Stimulated activated effector memory CD8-positive, alpha-beta T cell treated with anti-CD3 and anti-CD28 coated beads, Interleukin-12 subunit alpha, Interleukin-12 subunit beta, amount 100 ng/mL, for 72 hours (primary cell): ENCODE measurements at regions not wholly inside any gene's neighbourhood (a gene's known extent, or its start where the extent isn't known, plus 50 kb on each side); places are given as distances from the start of the nearest gene placed in this dataset.
"Not testable (repeated sequence)": the region's sequence is repeated elsewhere in the genome, so short reads cannot be mapped to it uniquely, and the experiment has no call there.

Source experiments
- ATAC-seq: fragments of 150-1000 bp; cut with Tn5 transposase; 2 replicates; pipeline ENCODE4 v1.10.0; 2021
- DNase-seq, 2 donors: peaks; one replicate each; pipeline ENCODE4 v3.0.0; 2021 to 2022; ENCODE audit warnings: low spot score in 2 of 2
- H3K27ac Mint-ChIP-seq: one replicate; pipeline ENCODE4 v1.8.0; 2022; ENCODE audit warnings: mild to moderate bottlenecking, mixed read lengths
- H3K36me3 Mint-ChIP-seq: one replicate; pipeline ENCODE4 v1.8.0; 2022; ENCODE audit warnings: mild to moderate bottlenecking, mixed read lengths
- H3K4me1 Mint-ChIP-seq: one replicate; pipeline ENCODE4 v1.8.0; 2022; ENCODE audit warnings: mixed read lengths
- H3K4me3 Mint-ChIP-seq: one replicate; pipeline ENCODE4 v1.8.0; 2022; ENCODE audit warnings: mild to moderate bottlenecking, mixed read lengths
- H3K9me3 Mint-ChIP-seq: one replicate; pipeline ENCODE4 v1.8.0; 2022; ENCODE audit warnings: mixed read lengths

DNA sequence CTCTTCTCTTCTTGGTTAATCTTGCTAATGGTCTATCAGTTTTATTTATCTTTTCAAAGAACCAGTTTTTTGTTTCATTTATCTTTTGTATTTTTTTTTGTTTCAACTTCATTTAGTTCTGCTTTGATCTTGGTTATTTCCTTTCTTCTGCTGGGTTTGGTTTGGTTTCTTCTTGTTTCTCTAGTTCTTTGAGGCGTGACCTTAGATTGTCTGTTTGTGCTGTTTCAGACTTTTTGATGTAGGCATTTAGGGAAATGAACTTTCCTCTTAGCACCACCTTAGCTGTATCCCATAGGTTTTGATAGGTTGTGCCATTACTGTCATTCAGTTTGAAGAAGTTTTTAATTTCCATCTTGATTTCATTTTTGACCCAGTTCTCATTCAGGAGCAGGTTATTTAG lies 107.0 kb upstream of the S1PR3 start:
- not testable (repeated sequence) for ATAC-seq, DNase-seq, H3K9me3 Mint-ChIP-seq, H3K4me1 Mint-ChIP-seq, H3K4me3 Mint-ChIP-seq, H3K27ac Mint-ChIP-seq, H3K36me3 Mint-ChIP-seq

DNA sequence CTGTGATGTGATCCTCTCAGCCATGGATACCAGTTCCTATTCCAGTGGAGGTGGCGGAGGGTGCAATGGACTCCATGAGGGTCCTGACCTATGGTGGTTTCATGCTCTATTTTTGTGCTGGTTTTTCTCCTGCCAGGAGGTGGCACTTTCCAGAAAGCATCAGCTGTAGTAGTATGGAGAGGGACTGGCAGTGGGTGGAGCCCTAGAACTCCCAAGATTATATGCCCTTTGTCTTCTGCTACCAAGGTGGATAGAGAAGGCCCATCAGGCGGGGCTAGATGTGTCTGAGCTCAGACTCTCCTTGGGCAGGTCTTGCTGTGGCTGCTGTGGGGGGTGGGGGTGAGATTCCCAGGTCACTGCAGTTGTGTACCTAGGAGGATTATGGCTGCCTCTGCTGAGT lies 104.5 kb upstream of the S1PR3 start:
- not testable (repeated sequence) for H3K36me3 Mint-ChIP-seq, H3K9me3 Mint-ChIP-seq, H3K4me3 Mint-ChIP-seq, DNase-seq, ATAC-seq, H3K4me1 Mint-ChIP-seq, H3K27ac Mint-ChIP-seq

DNA sequence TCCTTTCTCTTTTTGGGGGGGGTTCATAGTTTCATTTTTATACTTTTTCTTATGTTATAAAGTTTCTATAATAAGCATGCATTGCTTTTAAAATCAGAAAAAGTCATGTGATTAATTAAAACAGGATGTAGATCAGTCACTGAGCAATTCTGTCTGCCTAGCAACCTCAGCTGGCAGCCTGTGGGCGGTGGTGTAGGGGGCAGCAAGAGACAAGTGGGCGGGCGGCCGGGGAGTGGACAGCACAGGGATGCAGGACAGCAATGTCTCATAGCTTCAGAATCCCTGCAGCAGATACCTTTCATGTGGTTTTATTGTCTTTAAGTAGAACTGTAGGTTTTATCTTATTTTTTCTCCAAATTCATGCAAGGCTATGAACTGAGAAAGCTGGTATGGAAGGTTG lies 101.9 kb upstream of the S1PR3 start:
- Mint-ChIP-seq H3K9me3 (peaks cover under 1% of the 10 kb centered on the region), H3K36me3 (no peaks in the 10 kb centered on the region), H3K27ac (no peak overlapping the region), H3K4me1 (no peaks in the 10 kb centered on the region), H3K4me3 (no peak overlapping the region)
- ATAC-seq = no peak
- DNase-seq = no peak

DNA sequence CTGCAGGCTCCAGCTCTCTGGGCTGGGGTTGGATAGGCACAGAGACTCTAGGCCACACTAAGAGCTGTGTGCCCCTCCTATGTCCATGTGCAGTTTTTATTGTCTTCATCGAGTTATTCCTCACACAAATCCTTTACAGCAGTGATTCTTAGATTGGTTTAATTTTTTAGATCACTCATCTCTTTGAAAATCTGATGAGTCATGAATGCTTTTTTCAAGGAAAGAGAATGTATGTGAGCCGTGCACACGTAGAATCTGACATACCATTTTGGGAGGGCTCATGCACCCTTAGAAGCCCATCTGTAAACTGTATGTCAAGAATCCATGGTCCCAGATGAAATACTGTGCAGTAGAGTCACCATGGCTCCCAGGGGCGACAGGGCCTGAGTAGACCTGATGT lies 100.7 kb upstream of the S1PR3 start:
- DNase-seq = no peak
- H3K9me3 Mint-ChIP-seq = no peaks in the 10 kb centered on the region
- H3K4me3 Mint-ChIP-seq = no peak overlapping the region
- no peak overlapping the region for H3K27ac Mint-ChIP-seq
- ATAC-seq = no peak
- no peaks in the 10 kb centered on the region for H3K4me1 Mint-ChIP-seq
- H3K36me3 Mint-ChIP-seq = no peaks in the 10 kb centered on the region

DNA sequence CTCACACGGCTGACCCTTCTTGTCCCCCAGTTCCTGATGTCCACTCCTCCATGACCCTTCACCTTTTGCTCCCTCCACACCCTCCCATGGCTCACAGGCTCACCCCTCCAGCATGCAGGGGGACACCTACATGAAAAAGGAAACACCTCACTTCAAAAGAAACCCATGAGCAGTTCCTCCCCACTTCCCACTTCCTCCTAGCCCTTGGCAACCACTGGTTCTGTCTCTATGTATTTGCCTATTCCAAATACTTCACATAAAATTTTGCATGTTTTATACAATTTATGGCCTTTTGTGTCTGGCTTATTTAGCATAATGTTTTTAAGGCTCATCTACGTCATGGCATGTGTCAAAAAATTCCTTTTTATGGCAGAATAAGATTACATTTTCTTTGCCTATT lies 100.2 kb upstream of the S1PR3 start:
- H3K27ac Mint-ChIP-seq = no peak overlapping the region
- H3K36me3 Mint-ChIP-seq = no peaks in the 10 kb centered on the region
- H3K9me3 Mint-ChIP-seq = no peaks in the 10 kb centered on the region
- H3K4me3 Mint-ChIP-seq = no peak overlapping the region
- ATAC-seq = no peak
- no peaks in the 10 kb centered on the region for H3K4me1 Mint-ChIP-seq
- DNase-seq = no peak

DNA sequence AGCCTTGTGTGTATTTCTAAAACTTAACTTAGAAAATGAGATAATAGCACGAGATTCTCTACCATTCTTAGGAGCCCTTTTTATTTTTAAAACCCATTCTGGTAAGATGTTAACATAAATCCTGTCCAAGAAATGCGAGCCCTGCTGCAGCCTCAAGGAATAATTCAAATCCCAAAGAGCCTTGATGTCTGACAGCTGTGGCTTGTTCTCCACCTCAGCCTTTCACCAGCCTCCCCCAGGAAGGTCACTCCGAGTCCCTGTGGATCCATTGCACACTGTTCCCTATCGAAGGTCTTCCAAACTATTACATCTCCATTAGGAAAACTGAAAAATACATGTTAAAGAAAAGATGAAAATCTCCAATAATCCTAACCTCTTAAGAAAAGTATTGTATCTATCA lies 98.5 kb upstream of the S1PR3 start:
- no peak overlapping the region for H3K4me3 Mint-ChIP-seq
- H3K36me3 Mint-ChIP-seq = no peaks in the 10 kb centered on the region
- no peak overlapping the region for H3K27ac Mint-ChIP-seq
- DNase-seq = no peak
- no peak for ATAC-seq
- no peaks in the 10 kb centered on the region for H3K9me3 Mint-ChIP-seq
- H3K4me1 Mint-ChIP-seq = no peaks in the 10 kb centered on the region

DNA sequence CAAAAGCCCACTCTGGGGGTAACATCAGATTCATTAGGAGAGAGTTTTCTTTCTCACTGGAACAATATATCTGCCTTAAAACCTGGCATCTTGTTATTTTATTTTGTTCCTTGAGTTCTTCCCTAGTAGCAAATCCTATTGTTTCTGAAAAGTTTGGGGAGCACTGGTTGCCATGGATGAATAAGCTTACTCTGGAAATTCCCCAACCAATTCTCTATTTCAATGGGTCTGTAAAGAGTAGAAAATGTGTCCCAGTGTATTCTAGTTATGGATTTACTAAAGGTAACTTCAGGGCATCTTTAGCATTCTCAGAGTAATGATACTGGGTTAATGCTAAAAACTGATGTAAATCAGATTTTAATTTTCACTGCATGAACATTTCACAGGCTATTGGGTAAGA lies 94.2 kb upstream of the S1PR3 start:
- Mint-ChIP-seq H3K9me3 (no peaks in the 10 kb centered on the region), H3K4me3 (no peak overlapping the region), H3K4me1 (no peaks in the 10 kb centered on the region), H3K27ac (no peak overlapping the region), H3K36me3 (no peaks in the 10 kb centered on the region)
- no peak for ATAC-seq
- DNase-seq = no peak

DNA sequence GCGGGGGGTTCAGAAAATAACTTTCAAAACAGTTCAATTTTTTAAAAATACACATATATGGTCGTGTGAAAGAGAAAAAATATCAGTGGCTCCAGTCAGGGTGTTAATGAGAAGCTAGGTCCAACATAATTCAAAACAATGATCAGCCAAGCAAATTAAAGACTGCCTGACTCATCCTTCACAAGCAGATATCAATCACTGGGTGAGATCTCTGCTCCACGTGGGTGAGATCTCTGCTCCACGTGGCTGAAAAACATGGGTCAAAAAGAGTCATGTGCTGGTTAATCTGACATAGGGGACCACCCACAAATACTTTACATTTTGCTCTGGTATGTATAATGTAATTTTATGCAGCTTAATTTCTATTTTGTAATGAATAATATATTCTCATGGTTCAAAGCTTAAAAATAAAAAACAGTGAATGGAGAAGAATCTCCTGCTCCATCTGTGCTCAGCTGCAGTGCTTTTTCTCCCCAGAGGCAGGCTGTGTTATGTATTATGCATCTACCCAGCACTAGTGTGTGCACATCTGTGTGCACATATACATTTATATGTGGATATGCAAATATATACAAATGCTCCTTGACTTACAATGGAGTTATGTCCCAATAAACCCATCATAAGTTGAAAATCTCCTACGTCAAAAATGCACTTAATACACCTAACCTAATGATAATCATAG lies 93.1 kb upstream of the S1PR3 start:
- no peaks in the 10 kb centered on the region for H3K4me1 Mint-ChIP-seq
- ATAC-seq (no peak), DNase-seq (no peak)
- H3K27ac Mint-ChIP-seq = no peak overlapping the region
- no peaks in the 10 kb centered on the region for H3K9me3 Mint-ChIP-seq
- no peak overlapping the region for H3K4me3 Mint-ChIP-seq
- H3K36me3 Mint-ChIP-seq = no peaks in the 10 kb centered on the region

DNA sequence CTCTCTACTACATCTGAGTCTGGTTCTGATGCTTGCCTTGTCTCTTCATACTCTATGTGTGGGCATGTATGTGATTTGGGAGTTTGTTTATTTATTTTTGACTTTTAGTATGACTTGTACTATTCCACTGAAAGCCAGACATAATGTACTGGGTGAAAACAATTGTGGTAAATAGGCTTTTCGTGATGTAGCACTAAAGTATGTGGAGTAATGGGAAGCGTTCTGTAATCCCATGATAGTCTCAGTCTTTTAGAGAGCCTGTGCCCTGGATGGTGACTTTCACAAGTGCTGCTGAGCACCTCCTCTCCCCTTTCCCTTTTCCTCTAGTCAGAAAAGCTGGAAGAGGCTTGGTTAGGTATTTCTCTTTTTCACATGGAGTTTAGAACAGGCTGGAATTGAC lies 85.8 kb upstream of the S1PR3 start:
- H3K4me3 Mint-ChIP-seq = no peak overlapping the region
- ATAC-seq = no peak

DNA sequence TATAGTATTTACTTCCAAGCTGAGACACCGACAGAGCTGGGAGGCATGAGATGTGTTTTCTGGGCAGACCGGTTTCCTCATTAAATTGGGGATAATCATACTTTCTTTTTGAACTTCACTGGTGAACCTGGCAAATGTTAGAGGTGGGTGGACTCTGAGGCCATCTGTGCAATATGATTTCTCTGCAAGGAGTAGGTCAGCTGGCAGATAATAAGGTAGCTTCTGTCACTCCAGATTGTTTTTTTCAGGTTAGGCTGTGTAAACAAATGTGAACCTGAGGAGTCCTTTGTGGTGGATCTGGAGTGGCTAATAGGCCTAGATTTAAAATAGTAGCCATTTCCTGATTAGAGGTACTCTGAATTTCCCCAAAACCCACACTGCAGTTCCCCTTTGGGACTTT lies 75.4 kb upstream of the S1PR3 start:
- Mint-ChIP-seq H3K9me3 (peaks cover 6% of the 10 kb centered on the region), H3K27ac (no peak overlapping the region), H3K36me3 (no peaks in the 10 kb centered on the region), H3K4me3 (no peak overlapping the region), H3K4me1 (no peaks in the 10 kb centered on the region)
- ATAC-seq (no peak), DNase-seq (no peak)

More for the DNA sequence above, 85.8 kb upstream of the S1PR3 start:
- H3K27ac Mint-ChIP-seq = no peak overlapping the region
- no peaks in the 10 kb centered on the region for H3K4me1 Mint-ChIP-seq
- no peaks in the 10 kb centered on the region for H3K36me3 Mint-ChIP-seq
- peaks cover 11% of the 10 kb centered on the region for H3K9me3 Mint-ChIP-seq
- no peak for DNase-seq

DNA sequence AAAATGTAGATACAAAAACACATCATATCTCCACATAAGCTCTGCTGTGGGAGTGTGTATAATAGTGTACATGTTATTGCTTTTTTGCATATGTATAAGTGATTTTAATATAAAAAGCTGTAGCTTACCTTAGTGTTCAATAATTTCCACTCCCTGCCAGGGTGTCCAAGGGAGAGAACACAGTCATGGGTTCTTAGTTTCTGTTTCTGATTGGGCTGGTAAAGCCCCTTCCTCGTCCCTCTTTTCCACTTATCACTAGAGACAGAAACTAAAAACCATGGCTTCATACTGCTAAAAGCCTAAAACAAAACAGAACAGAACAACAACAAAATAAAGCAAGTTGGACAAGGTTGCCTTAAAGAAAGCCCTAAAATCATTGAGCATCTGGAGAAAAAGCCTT lies 74.4 kb upstream of the S1PR3 start:
- no peak overlapping the region for H3K4me3 Mint-ChIP-seq
- peaks cover 6% of the 10 kb centered on the region for H3K9me3 Mint-ChIP-seq
- no peak for ATAC-seq

DNA sequence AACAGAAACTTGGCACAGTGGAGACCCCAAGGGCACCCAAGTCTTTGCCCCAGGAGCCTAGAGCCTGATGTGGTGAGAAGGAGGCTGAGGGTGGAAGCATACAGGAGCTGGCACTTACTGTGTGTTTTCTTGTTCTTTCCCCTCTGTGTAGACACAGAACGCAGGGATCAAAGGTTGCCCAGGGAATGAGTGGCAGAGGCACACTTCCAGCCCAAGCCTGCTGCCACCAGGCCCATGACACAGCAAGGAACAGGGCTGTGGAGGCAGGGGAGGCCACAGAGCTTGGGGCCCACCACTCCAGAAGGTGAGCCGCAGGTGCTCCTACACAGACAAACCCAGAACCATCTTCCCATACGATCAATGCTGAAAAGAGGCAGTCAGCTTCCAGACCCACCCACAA lies 73.9 kb upstream of the S1PR3 start:
- DNase-seq (no peak), ATAC-seq (no peak)
- no peaks in the 10 kb centered on the region for H3K36me3 Mint-ChIP-seq
- peaks cover 6% of the 10 kb centered on the region for H3K9me3 Mint-ChIP-seq
- H3K27ac Mint-ChIP-seq = no peak overlapping the region
- H3K4me3 Mint-ChIP-seq = no peak overlapping the region
- peaks cover 9% of the 10 kb centered on the region for H3K4me1 Mint-ChIP-seq

More for the DNA sequence above, 74.4 kb upstream of the S1PR3 start:
- Mint-ChIP-seq H3K27ac (no peak overlapping the region), H3K4me1 (peaks cover 5% of the 10 kb centered on the region), H3K36me3 (no peaks in the 10 kb centered on the region)
- DNase-seq = no peak

DNA sequence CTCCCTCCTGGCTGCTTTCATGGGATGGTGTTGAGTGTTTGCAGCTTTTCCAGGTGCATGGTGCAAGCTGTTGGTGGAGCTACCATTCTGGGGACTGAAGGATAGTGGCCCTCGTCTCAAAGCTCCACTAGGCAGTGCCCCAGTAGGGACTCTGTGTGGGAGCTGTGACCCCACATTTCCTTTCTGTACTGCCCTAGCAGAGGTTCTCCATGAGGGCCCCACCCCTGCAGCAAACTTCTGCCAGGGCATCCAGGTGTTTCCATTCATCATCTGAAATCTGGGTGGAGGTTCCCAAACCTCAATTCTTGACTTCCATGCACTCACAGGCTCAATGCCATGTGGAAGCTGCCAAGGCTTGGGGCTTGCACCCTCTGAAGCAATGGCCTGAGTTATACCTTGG lies 72.7 kb upstream of the S1PR3 start:
- not testable (repeated sequence) for H3K36me3 Mint-ChIP-seq, ATAC-seq, H3K27ac Mint-ChIP-seq, H3K4me3 Mint-ChIP-seq, H3K9me3 Mint-ChIP-seq, DNase-seq
- H3K4me1 Mint-ChIP-seq = peaks cover 21% of the 10 kb centered on the region

DNA sequence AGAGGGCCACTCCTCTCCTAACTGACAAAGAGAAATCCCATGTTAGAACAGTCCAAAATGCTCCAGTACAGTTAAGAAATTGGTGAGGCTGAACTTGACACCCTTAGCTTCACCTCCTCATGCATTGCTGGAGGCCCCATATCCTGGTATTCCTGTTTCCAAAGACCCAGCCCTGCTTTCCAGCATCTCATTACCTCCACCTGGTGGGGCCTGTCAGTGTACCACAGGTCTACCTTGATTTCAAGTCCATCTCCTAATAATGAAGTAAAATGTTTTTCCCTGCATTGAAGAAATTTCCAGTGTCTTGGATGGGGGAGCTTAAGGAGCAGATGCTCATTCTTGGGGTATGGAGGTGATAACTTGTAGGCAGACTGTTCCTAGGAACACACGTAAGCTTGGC lies 70.6 kb upstream of the S1PR3 start:
- Mint-ChIP-seq H3K27ac (no peak overlapping the region), H3K36me3 (no peaks in the 10 kb centered on the region), H3K9me3 (peaks cover 6% of the 10 kb centered on the region), H3K4me1 (peaks cover 27% of the 10 kb centered on the region), H3K4me3 (no peak overlapping the region)
- DNase-seq (no peak), ATAC-seq (no peak)

DNA sequence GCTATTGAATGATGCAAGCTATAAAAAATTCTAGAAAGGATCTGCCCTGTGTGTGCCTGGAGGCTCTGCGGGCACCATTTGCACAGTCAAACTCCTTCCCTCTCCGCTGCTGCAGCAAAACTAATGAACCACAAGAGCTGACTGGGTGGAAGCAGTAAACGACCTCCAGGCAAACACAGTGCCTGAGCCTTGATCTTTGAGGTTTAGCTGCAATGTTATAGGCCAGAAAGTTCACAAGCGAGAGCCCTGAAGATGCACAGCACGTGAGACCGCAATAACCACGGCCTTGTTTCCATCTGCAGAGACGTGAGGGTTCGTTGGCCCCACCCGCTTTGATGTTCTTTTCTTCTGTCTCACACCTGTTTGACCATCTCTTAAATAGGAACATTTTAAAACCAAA lies 69.2 kb upstream of the S1PR3 start:
- Mint-ChIP-seq H3K9me3 (peaks cover 6% of the 10 kb centered on the region), H3K27ac (no peak overlapping the region), H3K4me3 (no peak overlapping the region), H3K4me1 (peaks cover 27% of the 10 kb centered on the region), H3K36me3 (no peaks in the 10 kb centered on the region)
- DNase-seq (no peak), ATAC-seq (peak; percentile 4)

DNA sequence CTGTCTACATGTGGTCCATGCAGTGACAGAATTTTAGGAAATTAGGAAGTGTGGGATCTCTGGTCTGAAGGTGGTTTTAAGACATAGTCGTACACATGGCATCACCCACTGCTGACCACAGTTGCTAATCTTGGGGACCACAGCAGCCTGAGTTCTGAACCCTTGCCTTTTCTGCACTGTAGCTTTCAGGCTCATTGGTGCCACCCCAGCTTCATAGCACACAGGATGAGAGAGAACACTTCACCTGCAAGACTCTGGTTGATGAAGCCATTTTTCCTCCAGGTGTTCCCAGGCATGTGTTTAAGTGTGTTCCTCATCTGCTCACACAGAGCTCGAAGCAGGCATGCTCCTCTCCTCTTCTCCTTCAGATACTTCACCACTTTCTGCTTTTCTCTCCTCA lies 68.2 kb upstream of the S1PR3 start:
- DNase-seq = no peak
- Mint-ChIP-seq H3K4me1 (peaks cover 27% of the 10 kb centered on the region), H3K27ac (no peak overlapping the region), H3K36me3 (no peaks in the 10 kb centered on the region), H3K4me3 (no peak overlapping the region), H3K9me3 (peaks cover 6% of the 10 kb centered on the region)
- no peak for ATAC-seq
